A549 (cell line): ENCODE measurements at regions not wholly inside any gene's neighbourhood (a gene's known extent, or its start where the extent isn't known, plus 50 kb on each side); places are given as distances from the start of the nearest gene placed in this dataset.

Source experiments
- CEBPB ChIP-seq, 2 experiments: fragments of >200 bp in 1 of 2; sonication (Bioruptor Twin) in 1 of 2; formaldehyde crosslinking in 1 of 2; IDR thresholded peaks; 2 replicates each; pipeline ENCODE4 v1.6.1; 2012 to 2016
- CTCF ChIP-seq: fragments of >200 bp; sonication (Bioruptor Twin); formaldehyde crosslinking; IDR thresholded peaks from 3 replicates; pipeline ENCODE4 v1.5.1; 2016
- JUNB ChIP-seq: fragments of >200 bp; sonication (Bioruptor Twin); formaldehyde crosslinking; IDR thresholded peaks from 2 replicates; pipeline ENCODE4 v1.6.1; 2016
- MAX ChIP-seq: IDR thresholded peaks from 2 replicates; pipeline ENCODE4 v1.6.1; 2012
- MYC ChIP-seq: IDR thresholded peaks from 2 replicates; pipeline ENCODE4 v1.6.1; 2012; ENCODE audit warnings: mild to moderate bottlenecking, inconsistent platforms, low read length, improper control_type of control experiment, borderline replicate concordance
- POLR2A ChIP-seq: IDR thresholded peaks from 2 replicates; pipeline ENCODE4 v1.6.1; 2012; ENCODE audit warnings: mild to moderate bottlenecking, low read length
- SMC3 ChIP-seq: fragments of >200 bp; sonication (Bioruptor Twin); formaldehyde crosslinking; IDR thresholded peaks from 3 replicates; pipeline ENCODE4 v1.6.1; 2018; ENCODE audit warnings: inconsistent platforms

- no peak for TF ChIP-seq CEBPB (IDR thresholded peaks at IDR 0.05)
- TF ChIP-seq CTCF, result no peak
- TF ChIP-seq POLR2A, result no peak
- TF ChIP-seq MYC, result no peak
- TF ChIP-seq MAX, result no peak
- no peak for TF ChIP-seq SMC3
- TF ChIP-seq JUNB, result no peak
Observed at GRCh38 chr3:107458871-107459270, 63.9 kb upstream of the BBX start.
